RPMI8226 (cell line): ENCODE measurements at regions not wholly inside any gene's neighbourhood (a gene's known extent, or its start where the extent isn't known, plus 50 kb on each side); places are given as distances from the start of the nearest gene placed in this dataset.
"Not testable (repeated sequence)": the region's sequence is repeated elsewhere in the genome, so short reads cannot be mapped to it uniquely, and the experiment has no call there.

ENCODE experiments used
- DNase-seq: peaks from one replicate; pipeline ENCODE4 v3.0.0-alpha.2; 2015

DNA sequence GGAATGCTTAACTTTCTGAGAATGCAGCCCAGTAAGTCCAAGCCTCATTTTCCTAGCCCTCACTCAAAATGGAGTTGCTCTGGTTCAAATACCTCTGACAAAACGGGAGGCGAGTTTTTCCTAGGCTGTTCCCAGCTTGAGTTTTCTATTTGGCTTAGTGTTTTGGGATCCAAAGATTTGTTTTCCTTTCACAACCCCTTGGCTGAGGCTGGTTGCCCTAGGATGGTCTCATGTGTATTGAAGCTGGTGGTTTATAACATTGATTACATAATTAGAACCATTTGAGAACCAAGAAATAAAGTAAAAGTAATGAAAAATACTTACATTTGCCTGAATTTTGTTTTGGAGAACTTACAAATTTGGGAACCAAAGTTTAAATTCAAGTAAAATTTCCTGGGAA lies 611.1 kb upstream of the LUZP2 start:
- no peak for DNase-seq

DNA sequence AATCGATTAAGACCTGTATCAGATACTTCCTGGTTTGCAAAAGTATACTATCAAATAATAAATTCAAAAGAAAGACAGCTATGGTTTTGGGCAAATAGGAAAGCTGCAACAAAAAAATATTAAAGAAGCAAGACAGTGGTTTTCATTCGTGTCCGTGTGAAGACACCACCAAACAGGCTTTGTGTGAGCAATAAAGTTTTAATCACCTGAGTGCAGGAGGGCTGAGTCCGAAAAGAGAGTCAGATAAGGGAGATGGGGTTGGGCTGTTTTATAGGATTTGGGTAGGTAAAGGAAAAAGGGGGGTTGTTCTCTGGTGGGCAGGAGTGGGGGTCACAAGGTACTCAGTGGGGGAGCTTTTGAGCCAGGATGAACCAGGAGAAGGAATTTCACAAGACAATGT lies 609.7 kb upstream of the LUZP2 start:
- not testable (repeated sequence) for DNase-seq

DNA sequence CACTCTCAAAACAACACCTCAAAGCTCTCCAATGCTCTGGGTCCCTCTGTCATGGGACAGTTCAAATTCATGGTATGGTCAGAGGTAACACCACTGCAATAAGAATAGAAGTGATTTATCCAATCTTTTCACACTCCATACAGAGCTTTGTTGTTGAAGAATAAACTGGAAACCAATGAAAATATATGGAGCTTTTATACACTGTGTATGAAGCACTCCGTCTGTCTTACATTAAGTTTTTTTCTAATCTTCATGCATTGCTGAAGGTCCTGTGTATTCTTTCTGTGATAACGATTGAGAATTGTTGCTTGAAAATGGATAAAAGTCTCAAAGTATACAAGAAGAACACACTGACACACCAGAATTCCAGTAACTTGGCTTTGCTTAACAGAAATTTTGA lies 603.7 kb upstream of the LUZP2 start:
- DNase-seq = no peak

DNA sequence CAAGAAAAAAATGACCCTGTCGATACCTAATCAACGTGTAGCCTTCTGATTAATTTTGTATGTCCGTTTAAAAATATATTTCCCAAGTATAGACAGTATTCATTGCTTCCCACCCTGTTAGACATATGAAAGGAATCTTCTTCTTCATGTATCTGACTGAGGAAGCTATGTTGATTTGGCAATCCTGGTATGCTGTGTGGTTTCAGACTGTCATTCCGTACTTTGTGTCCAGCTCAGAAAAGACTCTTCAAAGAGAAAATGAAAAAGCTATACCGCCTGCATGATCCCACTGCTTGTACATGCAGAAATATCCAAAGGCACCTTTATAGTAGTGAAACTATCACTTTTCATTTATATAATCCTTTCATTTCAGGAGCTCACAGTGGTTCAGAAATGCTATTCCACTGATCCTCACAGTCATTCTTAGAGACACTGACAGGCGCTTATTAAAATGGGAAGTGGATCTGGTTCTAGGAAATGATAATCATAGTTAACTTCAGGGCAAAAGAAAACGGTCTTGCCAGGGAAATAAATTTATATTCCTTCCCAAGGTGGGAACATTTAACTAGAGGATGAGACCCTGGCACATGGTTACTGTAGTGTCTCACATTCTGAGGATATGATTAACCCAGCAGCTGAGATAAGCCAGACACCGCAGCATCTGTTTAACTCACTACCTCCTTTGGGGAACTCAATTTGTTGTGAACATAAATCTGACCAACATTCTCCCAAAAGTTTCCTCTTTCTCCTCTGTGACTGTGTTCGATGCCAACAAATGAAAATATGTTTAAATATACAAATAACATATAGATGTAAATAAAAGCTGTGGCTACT lies 599.2 kb upstream of the LUZP2 start:
- DNase-seq = no peak

DNA sequence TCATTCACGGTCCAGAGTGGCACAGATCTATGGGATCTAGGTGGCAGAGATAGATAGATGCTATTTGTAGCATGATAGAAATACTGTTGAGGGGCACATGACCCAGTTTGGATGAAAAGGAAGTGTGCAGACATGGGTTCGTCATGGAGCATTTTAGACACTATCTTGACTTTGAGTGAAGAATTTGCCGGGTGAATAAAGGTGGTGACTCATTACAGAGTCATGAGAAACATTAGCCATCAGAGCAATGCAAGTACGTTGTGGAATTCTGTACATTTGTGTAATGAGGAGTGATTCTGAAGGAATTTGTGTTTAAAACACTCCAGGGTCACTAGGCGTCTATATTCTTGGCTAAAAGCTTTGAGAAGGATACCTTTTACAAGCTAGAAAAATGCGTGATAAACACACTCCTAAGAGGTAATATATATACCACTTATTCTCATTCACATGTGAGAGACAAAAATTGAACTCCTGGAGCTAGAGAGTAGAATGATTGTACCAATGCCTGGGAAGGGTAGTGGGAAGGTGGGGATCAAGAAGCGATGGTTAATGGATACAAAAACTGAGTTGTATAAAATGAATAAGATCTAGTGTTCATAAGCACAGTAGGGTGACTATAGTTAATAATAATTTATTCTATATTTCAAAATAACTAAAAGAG lies 593.7 kb upstream of the LUZP2 start:
- DNase-seq = no peak

DNA sequence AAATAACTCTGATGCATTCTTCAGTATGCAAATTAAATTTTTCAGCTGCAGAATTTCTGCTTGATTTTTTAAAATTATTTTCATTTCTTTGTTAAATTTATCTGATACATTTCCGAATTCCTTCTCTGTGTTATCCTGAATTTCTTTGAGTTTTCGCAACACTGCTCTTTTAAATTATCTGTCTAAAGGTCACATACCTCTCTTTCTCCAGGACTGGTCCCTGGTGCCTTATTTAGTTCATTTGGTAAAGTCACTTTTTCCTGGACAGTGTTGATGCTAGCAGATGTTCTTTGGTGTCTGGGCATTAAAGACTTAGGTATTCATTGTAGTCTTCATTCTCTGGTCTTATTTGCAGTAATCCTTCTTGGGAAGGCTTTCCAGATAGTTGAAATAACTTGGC lies 577.4 kb upstream of the LUZP2 start:
- no peak for DNase-seq

DNA sequence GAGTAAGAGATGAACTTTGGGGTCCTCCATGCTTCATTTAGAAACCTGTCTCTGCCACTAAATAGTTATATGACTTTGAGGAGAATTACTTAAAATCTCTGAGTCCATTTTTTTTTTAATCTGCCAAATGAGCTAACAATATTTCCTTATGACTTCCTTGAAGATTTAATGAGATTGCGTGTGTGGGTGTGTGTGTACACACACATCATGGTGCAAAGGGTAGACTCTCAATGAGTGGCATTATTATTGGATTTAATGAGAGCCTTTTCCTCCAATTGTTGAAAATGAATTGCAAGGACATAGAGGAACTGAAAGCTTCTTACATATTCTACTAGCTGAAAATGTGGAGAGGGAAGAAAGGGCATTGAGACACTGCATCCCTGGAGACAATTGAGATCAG lies 573.5 kb upstream of the LUZP2 start:
- DNase-seq = no peak

DNA sequence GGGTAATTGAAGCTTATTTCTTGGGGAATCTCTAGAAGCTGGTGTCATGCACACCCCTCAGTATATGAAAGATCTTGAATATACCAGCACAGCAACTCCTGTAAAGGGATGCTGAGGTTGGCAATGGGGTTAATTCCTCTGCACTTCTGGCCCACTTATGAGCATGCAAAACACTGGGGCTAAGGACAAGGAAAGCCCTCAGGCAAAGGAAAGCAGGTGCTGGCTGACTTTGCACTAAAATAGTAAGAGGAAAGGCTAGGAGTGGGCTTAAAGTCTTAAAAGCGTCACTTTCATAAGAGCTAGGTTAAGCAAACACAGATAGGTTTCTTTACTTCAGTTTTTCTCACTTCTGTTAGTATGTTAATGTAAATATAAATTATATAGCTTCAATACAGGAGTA lies 572.6 kb upstream of the LUZP2 start:
- no peak for DNase-seq

DNA sequence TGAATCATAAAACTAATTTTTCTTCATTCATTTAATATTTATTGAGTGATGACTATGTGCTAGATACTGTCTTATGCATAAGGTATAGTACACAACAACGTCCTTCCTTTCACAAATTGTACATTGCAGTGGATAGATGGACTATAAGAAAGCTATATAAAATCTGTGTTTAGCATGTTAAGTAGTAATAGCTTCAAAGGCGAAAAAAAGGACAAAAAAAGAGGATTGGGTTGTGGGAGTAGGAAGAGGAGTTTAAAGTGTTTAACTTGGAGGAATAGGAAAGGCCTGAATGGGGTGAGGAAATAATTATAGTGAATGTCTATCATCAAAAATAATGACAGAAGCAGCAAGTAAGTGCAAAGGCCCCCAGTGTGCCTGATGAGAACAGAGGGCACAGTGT lies 565.4 kb upstream of the LUZP2 start:
- DNase-seq = no peak

DNA sequence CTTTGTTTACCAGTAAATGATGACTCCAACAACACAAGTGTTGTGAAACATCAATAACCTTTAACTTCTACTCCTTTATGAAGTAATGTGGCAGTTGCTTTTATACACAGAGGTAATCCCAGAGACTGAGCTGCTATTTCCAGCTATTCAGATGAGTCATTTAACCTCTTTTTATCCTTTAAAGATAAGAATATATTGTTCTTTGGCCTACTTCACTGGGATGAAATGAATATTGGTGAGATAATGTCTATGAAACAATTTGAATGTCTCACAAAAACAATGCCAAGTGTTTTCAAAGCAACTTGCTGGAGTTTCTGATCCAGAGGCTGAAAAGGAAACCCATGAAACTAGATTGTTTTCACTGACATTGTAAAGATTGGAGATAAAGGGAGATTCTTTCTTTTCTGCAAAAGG lies 564.4 kb upstream of the LUZP2 start:
- DNase-seq = no peak

DNA sequence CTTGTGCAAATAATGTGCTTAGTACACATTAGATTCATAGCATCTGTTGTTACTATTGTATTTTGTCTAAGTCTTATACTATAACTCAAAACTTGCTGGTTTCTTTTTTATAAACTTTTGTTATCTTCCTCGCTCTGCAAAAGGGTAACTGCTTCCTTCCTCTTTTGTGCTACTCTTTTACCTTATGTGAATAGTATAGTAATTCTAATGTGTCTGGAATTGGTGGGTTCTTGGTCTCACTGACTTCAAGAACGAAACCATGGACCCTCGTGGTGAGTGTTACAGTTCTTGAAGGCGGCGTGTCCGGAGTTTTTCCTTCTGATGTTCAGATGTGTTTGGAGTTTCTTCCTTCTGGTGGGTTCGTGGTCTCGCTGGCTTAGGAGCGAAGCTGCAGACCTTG lies 563.1 kb upstream of the LUZP2 start:
- no peak for DNase-seq

DNA sequence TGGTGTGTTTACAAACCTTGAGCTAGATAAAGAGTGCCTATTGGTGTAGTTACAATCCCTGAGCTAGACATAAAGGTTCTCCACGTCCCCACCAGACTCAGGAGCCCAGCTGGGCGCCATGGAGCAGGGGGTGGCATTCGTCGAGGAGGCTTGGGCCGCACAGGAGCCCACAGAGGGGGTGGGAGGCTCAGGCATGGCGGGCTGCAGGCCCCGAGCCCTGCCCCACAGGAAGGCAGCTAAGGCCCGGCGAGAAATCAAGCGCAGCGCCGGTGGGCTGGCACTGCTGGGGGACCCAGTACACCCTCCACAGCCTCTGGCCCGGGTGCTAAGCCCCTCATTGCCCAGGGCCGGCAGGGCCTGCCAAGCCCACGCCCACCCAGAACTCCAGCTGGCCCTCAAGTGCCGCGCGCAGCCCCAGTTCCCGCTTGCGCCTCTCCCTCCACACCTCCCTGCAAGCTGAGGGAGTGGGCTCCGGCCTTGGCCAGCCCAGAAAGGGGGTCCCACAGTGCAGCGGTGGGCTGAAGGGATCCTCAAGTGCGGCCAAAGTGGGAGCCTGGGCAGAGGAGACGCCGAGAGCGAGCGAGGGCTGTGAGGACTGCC lies 562.1 kb upstream of the LUZP2 start:
- DNase-seq = not testable (repeated sequence)

DNA sequence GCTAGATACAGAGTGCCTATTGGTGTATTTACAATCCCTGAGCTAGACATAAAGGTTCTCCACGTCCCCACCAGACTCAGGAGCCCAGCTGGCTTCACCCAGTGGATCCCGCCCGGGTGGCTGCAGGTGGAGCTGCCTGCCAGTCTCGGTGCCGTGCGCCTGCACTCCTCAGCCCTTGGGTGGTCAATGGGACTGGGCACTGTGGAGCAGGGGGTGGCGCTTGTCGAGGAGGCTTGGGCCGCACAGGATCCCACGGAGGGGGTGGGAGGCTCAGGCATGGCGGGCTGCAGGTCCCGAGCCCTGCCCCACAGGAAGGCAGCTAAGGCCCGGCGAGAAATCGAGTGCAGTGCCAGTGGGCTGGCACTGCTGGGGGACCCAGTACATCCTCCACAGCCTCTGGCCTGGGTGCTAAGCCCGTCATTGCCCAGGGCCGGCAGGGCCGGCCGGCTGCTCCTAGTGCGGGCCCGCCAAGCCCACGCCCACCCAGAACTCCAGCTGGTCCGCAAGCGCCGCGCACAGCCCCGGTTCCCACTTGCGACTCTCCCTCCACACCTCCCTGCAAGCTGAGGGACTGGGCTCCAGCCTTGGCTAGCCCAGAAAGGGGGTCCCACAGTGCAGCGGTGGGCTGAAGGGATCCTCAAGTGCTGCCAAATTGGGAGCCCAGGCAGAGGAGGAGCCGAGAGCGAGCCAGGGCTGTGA lies 554.6 kb upstream of the LUZP2 start:
- DNase-seq = not testable (repeated sequence)

DNA sequence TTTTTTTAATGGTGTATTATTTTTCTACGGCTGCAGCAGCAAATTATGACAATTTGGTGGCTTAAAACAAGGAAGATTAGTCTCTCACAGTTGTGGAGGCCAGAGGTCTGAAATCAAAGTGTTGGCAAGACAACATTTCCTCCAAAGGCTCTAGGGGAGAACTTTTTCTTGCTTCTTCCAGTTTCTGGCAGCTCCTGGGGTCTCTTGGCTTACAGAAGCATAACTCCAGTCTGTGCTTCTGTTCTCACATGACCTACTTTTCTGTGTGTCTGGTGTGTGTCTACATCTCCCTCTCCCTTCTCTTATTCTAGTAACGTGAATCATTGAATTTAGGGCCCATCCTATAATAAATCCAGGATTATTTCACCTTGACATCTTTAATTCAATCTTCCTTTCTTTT lies 551.9 kb upstream of the LUZP2 start:
- no peak for DNase-seq

DNA sequence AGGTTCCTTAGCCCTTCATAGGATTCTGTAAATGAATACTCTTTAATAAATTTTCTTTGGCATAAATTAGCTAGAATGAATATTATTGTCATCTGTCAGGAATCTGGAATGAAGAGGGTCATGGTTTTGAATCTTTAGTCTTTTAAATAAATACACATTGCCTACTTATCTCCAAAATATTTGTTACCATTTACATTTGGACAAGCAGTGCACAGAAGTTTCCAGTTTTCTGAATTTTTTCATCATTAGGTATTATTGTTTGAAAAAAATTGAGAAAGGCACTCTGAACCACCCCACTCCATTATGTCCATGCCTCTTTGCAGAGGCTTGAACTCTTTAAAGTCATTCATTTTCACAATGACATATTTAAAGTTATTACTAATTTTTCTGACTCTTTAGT lies 549.0 kb upstream of the LUZP2 start:
- no peak for DNase-seq

DNA sequence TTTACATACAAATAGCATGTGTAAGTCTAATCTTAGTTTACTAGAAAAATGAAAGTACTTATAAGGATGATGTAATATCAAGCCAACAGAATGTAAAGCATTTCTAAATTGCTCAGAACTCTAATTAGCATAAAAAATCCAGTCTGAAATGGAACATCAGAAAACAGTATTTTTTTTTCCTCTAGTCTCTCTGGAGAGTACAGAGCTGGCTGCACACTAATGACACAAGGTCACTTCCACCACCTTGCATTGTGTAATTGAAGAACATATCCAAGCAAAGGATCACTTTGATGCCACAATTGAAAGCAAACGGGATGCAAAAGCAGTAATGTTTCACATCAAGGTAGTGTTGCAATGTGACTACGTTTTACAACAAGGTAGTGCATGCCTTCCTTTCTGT lies 548.0 kb upstream of the LUZP2 start:
- DNase-seq = no peak

DNA sequence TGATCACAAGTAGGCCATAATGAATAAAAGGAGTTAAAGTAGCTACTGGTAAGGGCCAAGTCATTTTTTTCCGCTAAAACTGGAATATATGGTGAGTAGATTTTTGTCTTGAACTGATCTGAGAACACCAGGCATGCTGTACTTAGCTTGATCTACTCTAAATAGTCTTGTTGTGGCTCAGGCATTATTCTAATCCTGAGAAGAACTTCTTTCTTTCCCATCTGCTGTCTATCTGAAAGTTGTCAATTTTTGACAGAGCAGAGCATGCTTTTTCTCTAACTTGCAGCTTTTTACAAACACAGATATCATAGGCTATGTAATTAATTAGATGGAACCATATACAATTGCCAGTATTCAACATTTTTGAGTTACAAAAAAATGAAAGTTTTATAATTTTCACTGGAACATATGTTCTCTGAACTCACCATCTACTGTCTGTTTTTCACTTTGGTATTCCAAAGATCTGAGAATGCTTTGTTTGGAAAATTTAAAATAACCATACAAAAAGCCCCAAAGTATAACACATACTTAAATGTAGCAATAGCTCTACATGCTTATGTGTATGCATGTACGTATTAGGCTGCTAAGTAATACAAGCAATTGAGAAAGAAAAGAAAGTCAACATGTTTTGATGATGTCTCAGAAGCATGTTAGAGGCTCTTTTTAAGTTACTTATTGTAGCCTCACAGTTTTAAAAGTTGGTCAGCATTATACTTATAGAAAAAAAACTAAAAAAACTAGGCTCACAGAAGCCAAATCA lies 542.7 kb upstream of the LUZP2 start:
- no peak for DNase-seq

DNA sequence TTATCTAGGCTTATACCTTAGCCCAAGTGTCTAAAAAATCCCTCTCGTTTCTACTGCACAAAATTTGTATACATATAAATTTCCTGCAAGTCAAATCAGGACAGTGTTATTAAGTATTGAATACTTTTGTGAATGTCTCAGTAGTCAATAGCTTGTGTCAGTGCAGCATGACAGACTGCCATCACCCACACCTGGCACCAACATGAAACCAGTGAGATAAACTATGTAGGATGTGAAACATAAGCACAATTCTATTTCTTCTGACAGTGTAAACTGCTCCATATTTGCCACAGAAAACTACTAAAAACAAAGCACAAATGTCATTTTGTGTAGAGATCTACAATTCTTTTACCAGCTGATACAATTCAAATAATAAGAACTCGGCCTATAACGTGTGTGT lies 542.1 kb upstream of the LUZP2 start:
- no peak for DNase-seq

DNA sequence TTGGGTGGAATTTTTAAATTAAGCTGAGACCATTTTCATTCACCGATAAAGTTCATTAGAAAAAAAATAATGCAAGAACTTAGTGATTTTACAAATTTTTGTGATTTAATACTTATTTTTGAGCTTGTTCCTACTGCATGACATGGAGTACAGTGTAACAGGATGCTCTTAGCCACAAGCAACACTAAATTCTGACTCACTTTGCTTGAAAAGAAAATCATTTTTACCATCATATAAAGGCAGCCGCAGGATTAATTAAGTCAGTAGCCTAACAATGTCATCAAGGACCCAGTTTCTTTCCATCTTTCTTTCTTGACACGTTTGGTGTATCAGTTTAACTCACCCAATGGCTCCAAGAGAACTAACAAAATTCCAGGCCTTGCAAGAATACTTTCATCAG lies 540.3 kb upstream of the LUZP2 start:
- DNase-seq = no peak

DNA sequence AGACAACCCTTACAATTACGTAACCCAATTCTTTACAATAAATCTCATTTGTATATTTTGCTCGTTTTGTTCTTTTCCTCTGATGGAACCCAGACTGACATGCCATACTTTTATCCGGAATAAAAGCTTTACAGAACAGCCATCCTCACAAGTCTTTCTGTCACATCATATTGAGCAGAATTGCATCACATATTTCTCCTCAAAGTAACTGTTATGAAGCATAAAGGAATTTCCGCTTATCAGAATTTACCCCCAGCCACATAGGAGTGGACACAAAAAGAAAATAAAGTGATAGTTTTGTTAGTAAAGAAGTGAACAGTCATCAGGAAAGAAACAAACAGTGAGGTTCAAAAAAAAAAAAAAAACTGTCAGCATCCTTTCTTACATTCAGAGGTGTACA lies 539.5 kb upstream of the LUZP2 start:
- DNase-seq = no peak

DNA sequence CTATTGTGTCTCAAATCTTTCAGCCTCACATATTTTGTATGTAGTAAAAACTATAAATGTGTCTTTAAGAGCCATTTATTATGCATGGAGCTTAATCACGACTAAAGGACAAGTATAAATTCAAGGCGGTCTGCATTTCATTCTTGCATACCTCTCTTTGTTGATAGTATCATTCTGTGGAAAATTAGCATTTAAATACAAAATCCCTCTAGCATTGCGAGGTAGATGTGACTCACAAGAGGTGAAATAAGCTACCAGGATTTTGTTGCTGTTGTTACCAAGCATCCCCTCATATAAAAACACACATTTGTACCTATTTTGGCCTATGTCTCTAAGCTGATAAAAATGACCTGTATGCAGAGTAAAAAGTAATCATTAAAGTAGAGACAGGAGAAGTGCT lies 537.4 kb upstream of the LUZP2 start:
- DNase-seq = no peak

DNA sequence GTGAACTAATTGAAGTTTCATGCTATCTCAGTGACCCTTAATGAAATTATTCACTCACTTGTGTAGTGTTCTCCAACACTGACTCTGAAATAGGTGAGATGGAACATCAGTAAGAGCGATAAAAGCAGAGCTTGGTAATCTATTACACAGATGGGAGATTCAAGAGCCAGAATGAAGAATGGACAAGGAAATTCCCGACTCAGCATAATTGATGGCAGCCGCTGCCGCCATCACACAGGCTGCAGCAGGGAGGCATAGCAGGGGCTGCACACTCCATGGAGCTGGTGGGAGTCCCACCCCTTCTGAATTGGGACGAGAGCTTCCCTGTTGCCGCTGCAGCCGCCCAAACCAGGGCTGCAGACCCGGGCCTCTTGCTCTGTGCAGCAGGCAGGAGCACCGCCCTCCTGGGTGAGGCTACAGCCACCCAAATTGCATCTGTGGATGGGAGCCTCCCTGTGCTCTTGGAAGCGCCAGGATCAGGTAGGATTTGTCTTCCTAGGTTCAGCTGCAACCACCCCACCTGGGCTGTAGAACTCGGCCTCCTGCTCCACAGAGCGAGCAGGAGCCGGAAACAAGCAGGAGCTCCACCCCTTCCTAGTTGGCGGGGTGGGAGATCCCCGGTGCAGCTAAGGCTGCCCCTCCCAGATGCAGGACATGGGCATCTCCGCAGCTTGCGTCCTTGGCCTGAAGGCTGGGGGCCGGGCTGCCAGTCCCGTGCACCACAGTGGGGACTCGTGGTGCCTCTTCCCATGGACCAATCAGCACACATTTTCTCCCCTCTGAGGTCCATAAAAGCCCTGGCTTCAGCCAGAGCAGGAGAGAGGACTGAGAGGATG lies 535.1 kb upstream of the LUZP2 start:
- no peak for DNase-seq
